Smooth muscle cell (in vitro differentiated cells): ENCODE measurements at regions not wholly inside any gene's neighbourhood (a gene's known extent, or its start where the extent isn't known, plus 50 kb on each side); places are given as distances from the start of the nearest gene placed in this dataset.

Experiments
- DNase-seq: peaks from one replicate; lab custom pipeline; 2025; ENCODE audit not compliant: unreplicated experiment; lab: John Stamatoyannopoulos, UW
- H2AFZ ChIP-seq: fragments of 200-600 bp; sonication (generic); 2 replicates; pipeline ENCODE4 v1.6.0; 2016; ENCODE audit warnings: antibody characterized with exemption, low read depth, mild to moderate bottlenecking
- H3F3A ChIP-seq: fragments of 200-600 bp; sonication (generic); 2 replicates; pipeline ENCODE4 v1.6.0; 2017; ENCODE audit warnings: antibody characterized with exemption, low read depth
- H3K27ac ChIP-seq: fragments of 200-600 bp; sonication (generic); 2 replicates; pipeline ENCODE4 v1.5.1; 2016; ENCODE audit warnings: low read depth, mild to moderate bottlenecking
- H3K27me3 ChIP-seq: fragments of 200-600 bp; sonication (generic); 2 replicates; pipeline ENCODE4 v1.6.1; 2016; ENCODE audit warnings: low read depth, mild to moderate bottlenecking
- H3K36me3 ChIP-seq: fragments of 200-600 bp; sonication (generic); 2 replicates; pipeline ENCODE4 v1.5.1; 2016; ENCODE audit warnings: low read depth
- H3K4me1 ChIP-seq: fragments of 200-600 bp; sonication (generic); 2 replicates; pipeline ENCODE4 v1.5.1; 2016; ENCODE audit warnings: low read depth
- H3K4me2 ChIP-seq: fragments of 200-600 bp; sonication (generic); 2 replicates; pipeline ENCODE4 v1.6.0; 2016; ENCODE audit warnings: mild to moderate bottlenecking
- H3K4me3 ChIP-seq: fragments of 200-600 bp; sonication (generic); 2 replicates; pipeline ENCODE4 v1.5.1; 2016; ENCODE audit warnings: mild to moderate bottlenecking
- H3K79me2 ChIP-seq: fragments of 200-600 bp; sonication (generic); 2 replicates; pipeline ENCODE4 v1.6.0; 2016; ENCODE audit warnings: low read depth, mild to moderate bottlenecking
- H3K9ac ChIP-seq: fragments of 200-600 bp; sonication (generic); 2 replicates; pipeline ENCODE4 v1.6.0; 2016; ENCODE audit warnings: low read depth
- H3K9me3 ChIP-seq: fragments of 200-600 bp; sonication (generic); replicated peaks from 2 replicates; pipeline ENCODE4 v1.5.1; 2016; ENCODE audit warnings: low read depth
- H4K20me1 ChIP-seq: fragments of 200-600 bp; sonication (generic); 2 replicates; pipeline ENCODE4 v1.6.0; 2016; ENCODE audit warnings: low read depth
- WGBS: methylation state at CpG from one replicate; pipeline ENCODE4 v1.1.7; 2016; ENCODE audit warnings: low lambda C conversion rate; 5-methylcytosine and 5-hydroxymethylcytosine counted together
- TF ChIP-seq, protein P1 (sequence below): fragments of 200-600 bp; sonication (generic); IDR thresholded peaks from 2 replicates; pipeline ENCODE4 v1.5.1; 2017; ENCODE audit warnings: borderline replicate concordance, mild to moderate bottlenecking, antibody characterized with exemption; ENCODE audit not compliant: insufficient read depth, poor library complexity, severe bottlenecking

DNA sequence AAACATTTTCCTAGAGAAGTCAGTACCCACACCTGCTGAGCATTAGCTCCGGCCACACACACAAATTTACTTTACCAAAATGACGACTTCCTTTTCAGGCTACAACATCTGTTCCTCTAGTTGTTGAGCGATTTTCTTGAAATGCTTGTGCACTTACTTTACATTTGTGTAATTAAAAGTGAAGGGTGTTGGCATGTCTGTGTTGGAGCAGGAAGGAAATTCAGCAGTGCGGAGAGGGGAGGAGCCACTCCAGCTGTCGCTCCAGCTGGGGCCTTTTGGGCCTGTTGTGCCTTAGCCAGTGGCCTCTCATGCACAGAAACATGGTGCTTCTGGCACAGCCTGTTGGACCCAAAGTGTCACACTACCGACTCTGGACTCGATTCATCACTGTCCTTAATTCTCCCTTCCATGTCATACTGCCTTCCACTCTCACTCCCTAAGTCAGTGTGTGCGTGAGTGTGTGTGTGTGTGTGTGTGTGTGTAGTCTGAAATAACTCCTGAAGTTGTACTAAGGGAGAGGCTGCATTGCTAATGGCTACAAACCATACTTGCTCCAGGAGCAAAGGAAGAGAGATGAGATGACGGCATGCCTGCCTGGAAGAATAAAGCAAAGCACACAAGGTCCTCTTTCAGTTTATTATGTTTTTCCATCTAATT lies 191.8 kb upstream of the ARG1 start:
- no peak overlapping the region for H3K27ac ChIP-seq
- no peak overlapping the region for H2AFZ ChIP-seq
- no peak for DNase-seq
- TF ChIP-seq, protein P1, sequence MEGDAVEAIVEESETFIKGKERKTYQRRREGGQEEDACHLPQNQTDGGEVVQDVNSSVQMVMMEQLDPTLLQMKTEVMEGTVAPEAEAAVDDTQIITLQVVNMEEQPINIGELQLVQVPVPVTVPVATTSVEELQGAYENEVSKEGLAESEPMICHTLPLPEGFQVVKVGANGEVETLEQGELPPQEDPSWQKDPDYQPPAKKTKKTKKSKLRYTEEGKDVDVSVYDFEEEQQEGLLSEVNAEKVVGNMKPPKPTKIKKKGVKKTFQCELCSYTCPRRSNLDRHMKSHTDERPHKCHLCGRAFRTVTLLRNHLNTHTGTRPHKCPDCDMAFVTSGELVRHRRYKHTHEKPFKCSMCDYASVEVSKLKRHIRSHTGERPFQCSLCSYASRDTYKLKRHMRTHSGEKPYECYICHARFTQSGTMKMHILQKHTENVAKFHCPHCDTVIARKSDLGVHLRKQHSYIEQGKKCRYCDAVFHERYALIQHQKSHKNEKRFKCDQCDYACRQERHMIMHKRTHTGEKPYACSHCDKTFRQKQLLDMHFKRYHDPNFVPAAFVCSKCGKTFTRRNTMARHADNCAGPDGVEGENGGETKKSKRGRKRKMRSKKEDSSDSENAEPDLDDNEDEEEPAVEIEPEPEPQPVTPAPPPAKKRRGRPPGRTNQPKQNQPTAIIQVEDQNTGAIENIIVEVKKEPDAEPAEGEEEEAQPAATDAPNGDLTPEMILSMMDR: no peak
- no peaks in the 10 kb centered on the region for H3K27me3 ChIP-seq
- H3K4me1 ChIP-seq: no peaks in the 10 kb centered on the region
- no peaks in the 10 kb centered on the region for H3K9me3 ChIP-seq
- H4K20me1 ChIP-seq: no peaks in the 10 kb centered on the region
- H3K4me3 ChIP-seq: no peak overlapping the region
- no peak overlapping the region for H3K4me2 ChIP-seq
- H3F3A ChIP-seq: peaks cover 5% of the 10 kb centered on the region
- H3K79me2 ChIP-seq: no peaks in the 10 kb centered on the region
- no peak overlapping the region for H3K9ac ChIP-seq
- 97% methylated on average over 9 of the region's 9 CpGs for WGBS
- no peaks in the 10 kb centered on the region for H3K36me3 ChIP-seq

DNA sequence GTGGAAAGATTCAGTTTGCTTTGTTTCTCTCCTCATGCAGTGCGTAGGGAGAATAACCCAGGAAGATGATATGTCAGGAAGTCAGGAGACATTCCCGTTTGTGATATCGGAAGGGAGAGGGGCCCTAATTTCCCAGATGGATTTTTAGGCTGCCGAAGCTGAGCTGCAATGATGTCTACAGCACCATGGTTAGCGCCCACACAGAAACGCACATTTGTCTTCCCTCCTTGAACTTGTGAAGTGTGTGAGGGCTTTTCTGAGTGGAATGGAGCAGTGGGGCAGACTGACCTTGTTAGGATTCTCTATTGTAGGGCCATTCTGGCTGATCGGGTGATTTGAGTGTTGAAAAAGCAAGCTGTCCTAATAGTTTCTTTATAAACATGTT lies 191.3 kb upstream of the ARG1 start:
- Histone ChIP-seq H3K27me3 (no peaks in the 10 kb centered on the region), H4K20me1 (no peaks in the 10 kb centered on the region), H3K9ac (no peak overlapping the region), H3K4me1 (no peaks in the 10 kb centered on the region), H3F3A (peaks cover 5% of the 10 kb centered on the region), H3K27ac (no peak overlapping the region), H3K4me2 (no peak overlapping the region), H3K9me3 (no peaks in the 10 kb centered on the region), H3K4me3 (no peak overlapping the region), H3K36me3 (no peaks in the 10 kb centered on the region), H2AFZ (no peak overlapping the region), H3K79me2 (no peaks in the 10 kb centered on the region)
- no peak for DNase-seq
- TF ChIP-seq, protein P1: no peak
- 77% methylated on average over 7 of the region's 7 CpGs for WGBS

DNA sequence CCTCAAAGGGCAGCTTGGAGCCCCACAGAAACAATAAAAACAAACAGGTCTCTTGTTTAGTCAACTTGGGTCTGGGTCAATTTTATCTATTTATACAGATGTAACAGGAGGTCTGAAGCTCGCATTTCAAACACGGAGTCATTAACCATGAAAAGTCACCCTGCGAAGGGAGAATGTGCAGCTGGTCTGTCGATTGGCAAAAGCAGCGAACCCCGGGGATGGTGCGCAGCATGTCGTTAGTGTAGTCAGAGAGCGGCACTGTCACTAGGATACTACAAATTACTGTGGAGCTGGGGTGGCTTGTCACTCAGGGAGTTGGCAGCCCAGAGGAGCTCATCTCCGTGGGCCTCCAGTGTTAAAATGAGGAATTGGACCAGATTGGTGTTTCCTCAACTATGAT lies 190.4 kb upstream of the ARG1 start:
- no peaks in the 10 kb centered on the region for H3K79me2 ChIP-seq
- H3K4me2 ChIP-seq: no peak overlapping the region
- no peaks in the 10 kb centered on the region for H3K36me3 ChIP-seq
- no peaks in the 10 kb centered on the region for H3K27me3 ChIP-seq
- no peaks in the 10 kb centered on the region for H4K20me1 ChIP-seq
- TF ChIP-seq, protein P1: no peak
- no peak overlapping the region for H3K4me3 ChIP-seq
- H3K9ac ChIP-seq: no peak overlapping the region
- H3F3A ChIP-seq: peaks cover 5% of the 10 kb centered on the region
- H2AFZ ChIP-seq: no peak overlapping the region
- DNase-seq: no peak
- no peak overlapping the region for H3K27ac ChIP-seq
- H3K9me3 ChIP-seq: no peaks in the 10 kb centered on the region
- H3K4me1 ChIP-seq: no peaks in the 10 kb centered on the region
- 90% methylated on average over 10 of the region's 10 CpGs for WGBS
